K562 (cell line): ENCODE measurements at regions not wholly inside any gene's neighbourhood (a gene's known extent, or its start where the extent isn't known, plus 50 kb on each side); places are given as distances from the start of the nearest gene placed in this dataset.

ENCODE experiments used
- ATAC-seq: fragments of 200-7000 bp; cut with Tn5 transposase; 3 replicates; pipeline ENCODE4 v1.9.1; 2020; ENCODE audit warnings: moderate library complexity
- BruUV-seq: library from RNA; stranded (reverse); fragments of 400-500 nt; replicated peaks from 2 replicates; lab custom pipeline; 2021; lab: Mats Ljungman, UMichigan
- CTCF ChIA-PET: fragments of 300-600 bp; formaldehyde crosslinking; extraction: SDS; loops from one replicate; lab custom pipeline; 2021; ENCODE audit warnings: low intra/inter-chr PET ratio; lab: Yijun Ruan, JAX
- POLR2A ChIA-PET: fragments of 300-600, 350-650 bp; sonication (Branson Sonifier 250); formaldehyde crosslinking; extraction: SDS; loops from one replicate; lab custom pipeline; 2021; ENCODE audit warnings: antibody characterized with exemption, inconsistent platforms; lab: Yijun Ruan, JAX
- DNase-seq, 4 experiments: peaks; one replicate each; pipeline versions ENCODE4 v3.0.0 to v3.0.0-alpha.2; 2011 to 2018; ENCODE audit warnings: low spot score in 3 of 4, mixed read lengths in 3 of 4; ENCODE audit errors: extremely low read depth in 1 of 4
- FAIRE-seq: peaks from 2 replicates; lab custom pipeline; 2011; peaks lifted over from hg19 to GRCh38; lab: Jason Lieb, UNC
- H2AFZ ChIP-seq: 2 replicates; pipeline ENCODE4 v1.6.0; 2011; ENCODE audit warnings: low read depth, low read length, control low read depth, inconsistent platforms
- H3K27ac ChIP-seq: fragments of 200-600 bp; 3 replicates; pipeline ENCODE4 v1.8.0; 2011; ENCODE audit warnings: low read depth, mild to moderate bottlenecking, control low read depth, inconsistent platforms, low read length, moderate library complexity, mixed read lengths; ENCODE audit errors: extremely low read depth
- H3K27me3 ChIP-seq, 2 experiments: fragments of 300-600 bp in 1 of 2; 2 replicates in 1 of 2; 3 replicates in 1 of 2; pipeline versions ENCODE4 v1.6.0 to v1.8.0; 2011; ENCODE audit warnings: inconsistent platforms in 2 of 2, low read length in 2 of 2, mild to moderate bottlenecking in 1 of 2, mixed read lengths in 1 of 2, moderate library complexity in 1 of 2; ENCODE audit not compliant: control insufficient read depth in 2 of 2, insufficient read depth in 2 of 2
- H3K36me3 ChIP-seq: fragments of 300-600 bp; 3 replicates; pipeline ENCODE4 v1.8.0; 2011; ENCODE audit warnings: mild to moderate bottlenecking, low read length, inconsistent platforms; ENCODE audit not compliant: control insufficient read depth, insufficient read depth
- H3K4me1 ChIP-seq, 2 experiments: fragments of 200-600 bp in 1 of 2; replicated peaks in 1 of 2; 2 replicates in 1 of 2; 3 replicates in 1 of 2; pipeline versions ENCODE4 v1.5.1 to v1.8.0; 2011; ENCODE audit warnings: inconsistent platforms in 2 of 2, low read length in 2 of 2, mild to moderate bottlenecking in 1 of 2, mixed read lengths in 1 of 2, moderate library complexity in 1 of 2; ENCODE audit not compliant: control insufficient read depth in 2 of 2, insufficient read depth in 2 of 2
- H3K4me2 ChIP-seq: 2 replicates; pipeline ENCODE4 v1.6.1; 2011; ENCODE audit warnings: low read length, control low read depth, inconsistent platforms, mixed read lengths; ENCODE audit not compliant: insufficient read depth
- H3K4me3 ChIP-seq: fragments of 200-600 bp; sonication (generic), shearing (Covaris generic); 2 replicates; pipeline ENCODE4 v1.5.1; 2016; ENCODE audit warnings: control low read depth, inconsistent platforms
- H3K79me2 ChIP-seq: fragments of 200-600 bp; 3 replicates; pipeline ENCODE4 v1.8.0; 2011; ENCODE audit warnings: low read length, inconsistent platforms; ENCODE audit not compliant: control insufficient read depth, insufficient read depth
- H3K9ac ChIP-seq, 2 experiments: 2 replicates each; pipeline versions ENCODE4 v1.6.0 to v1.6.1; 2011; ENCODE audit warnings: low read depth in 2 of 2, low read length in 2 of 2, control low read depth in 1 of 2, inconsistent platforms in 1 of 2, mild to moderate bottlenecking in 1 of 2, mixed read lengths in 1 of 2; ENCODE audit not compliant: insufficient read depth in 1 of 2
- H3K9me1 ChIP-seq: one replicate; pipeline ENCODE4 v1.6.0; 2011; ENCODE audit warnings: inconsistent platforms, mild to moderate bottlenecking, low read length, moderate library complexity; ENCODE audit not compliant: control insufficient read depth, insufficient read depth
- H3K9me3 ChIP-seq: replicated peaks from 2 replicates; pipeline ENCODE4 v1.5.1; 2011; ENCODE audit warnings: low read depth, low read length, inconsistent platforms; ENCODE audit not compliant: control insufficient read depth, insufficient read depth
- H4K20me1 ChIP-seq: replicated peaks from 2 replicates; pipeline ENCODE4 v1.6.1; 2011; ENCODE audit warnings: low read length, inconsistent platforms, mixed read lengths; ENCODE audit not compliant: control insufficient read depth, insufficient read depth
- C11orf30 ChIP-seq: fragments of 450-650 bp; IDR thresholded peaks from 2 replicates; pipeline ENCODE4 v1.6.1; 2016; ENCODE audit warnings: low read depth, mild to moderate bottlenecking
- CHCHD3 ChIP-seq: fragments of 250-450 bp; sonication (Bioruptor Pico); IDR thresholded peaks from 2 replicates; pipeline ENCODE4 v2.1.2; 2022; ENCODE audit warnings: mild to moderate bottlenecking
- E2F5 ChIP-seq: sonication (generic); formaldehyde crosslinking; IDR thresholded peaks from 2 replicates; pipeline ENCODE4 v1.8.0; 2022; ENCODE audit warnings: mild to moderate bottlenecking, missing genetic modification reagents
- ESRRA ChIP-seq: fragments of 450-650 bp; IDR thresholded peaks from 2 replicates; pipeline ENCODE4 v1.6.1; 2014; ENCODE audit warnings: low read depth, mild to moderate bottlenecking, moderate library complexity, borderline replicate concordance
- FOXJ2 ChIP-seq: fragments of 200-800 bp; sonication (Bioruptor generic); IDR thresholded peaks from 2 replicates; pipeline ENCODE4 v1.6.1; 2016; ENCODE audit warnings: missing genetic modification characterization, missing compliant biosample characterization
- HEY1 ChIP-seq: fragments of 250-450 bp; sonication (Bioruptor Pico); IDR thresholded peaks from 2 replicates; pipeline ENCODE4 v1.5.0; 2020; ENCODE audit warnings: mild to moderate bottlenecking, moderate library complexity, borderline replicate concordance
- MYC ChIP-seq, 2 experiments: fragments of 250-450 bp in 1 of 2; sonication (Bioruptor Pico) in 1 of 2; IDR thresholded peaks; 2 replicates each; pipeline versions ENCODE4 v1.5.1 to v1.6.1; 2012 to 2021; ENCODE audit warnings: low read depth in 2 of 2, borderline replicate concordance in 1 of 2, improper control_type of control experiment in 1 of 2, low read length in 1 of 2, mild to moderate bottlenecking in 1 of 2, moderate library complexity in 1 of 2
- NCOR1 ChIP-seq: fragments of 450-650 bp; IDR thresholded peaks from 2 replicates; pipeline ENCODE4 v1.6.1; 2016; ENCODE audit warnings: mild to moderate bottlenecking, moderate library complexity
- NR2F6 ChIP-seq: fragments of 450-650 bp; formaldehyde crosslinking; IDR thresholded peaks from 2 replicates; pipeline ENCODE4 v1.4.0; 2020; ENCODE audit warnings: mild to moderate bottlenecking
- RB1 ChIP-seq: fragments of 450-650 bp; IDR thresholded peaks from 2 replicates; pipeline ENCODE4 v1.6.1; 2017; ENCODE audit warnings: low read depth, mild to moderate bottlenecking
- SNRNP70 ChIP-seq: fragments of 200-400 bp; formaldehyde crosslinking; optimal IDR thresholded peaks from 2 replicates; pipeline ENCODE3; 2017; ENCODE audit warnings: low read depth, low read length
- WGBS: fragments of 100-300 bp; shearing (Covaris generic); methylation state at CpG from one replicate; pipeline ENCODE4 v1.1.6; 2016; ENCODE audit warnings: low coverage, mixed read lengths; ENCODE audit not compliant: insufficient coverage; ENCODE audit errors: missing lambda C conversion rate; 5-methylcytosine and 5-hydroxymethylcytosine counted together
- in situ Hi-C: fragments of 300-500 bp; cut with MboI; formaldehyde crosslinking; loops from 4 replicates; pipeline ENCODE4 v1.15.0; 2018; ENCODE audit warnings: inconsistent platforms, mixed read lengths
- intact Hi-C: fragments of 100-400 bp; cut with micrococcal nuclease; formaldehyde crosslinking; loops from 2 replicates; pipeline ENCODE4 v1.14.2; 2022

GRCh38 chr5:2459251-2459650 lies 292.2 kb downstream of the IRX2 start:
- no peak overlapping the region for H3K27ac ChIP-seq
- H2AFZ ChIP-seq: no peak overlapping the region
- intact Hi-C loops (no loop called here), in situ Hi-C loops (no loop called here)
- no peaks in the 10 kb centered on the region for H3K4me1 ChIP-seq
- no TSS peak for BruUV-seq
- whole genome bisulfite sequencing: 0% methylated on average over 2 of the region's 2 CpGs
- FAIRE-seq (no peak), DNase-seq (no peak), ATAC-seq (no peak)
- no peaks in the 10 kb centered on the region for H3K9me3 ChIP-seq
- POLR2A ChIA-PET: interaction anchor here (0.6 kb wide), 1 partner anchor 69 kb away, joined by 3 read pairs; no protein-coding TSS in a partner anchor
- H3K27me3 ChIP-seq: peaks cover 0 to 12% of the 10 kb centered on the region in 2 experiments; a peak in 1 of 5 replicates
- H3K4me2 ChIP-seq: no peak overlapping the region
- no peaks in the 10 kb centered on the region for H3K9me1 ChIP-seq
- CTCF ChIA-PET: no interaction called here
- H4K20me1 ChIP-seq: no peaks in the 10 kb centered on the region; the same call in 1 of the 2 replicates
- no peaks in the 10 kb centered on the region for H3K36me3 ChIP-seq
- H3K4me3 ChIP-seq: no peak overlapping the region
- no peaks in the 10 kb centered on the region for H3K79me2 ChIP-seq
- no peak overlapping the region for H3K9ac ChIP-seq
- TF ChIP-seq NR2F6 (CRISPR knock-in tag) (no peak), CHCHD3 (CRISPR knock-in tag) (no peak), NCOR1 (no peak), SNRNP70 (no peak), ESRRA (no peak)
- TF ChIP-seq, all 486 proteins: peak for 0

- Histone ChIP-seq H3K79me2 (no peaks in the 10 kb centered on the region), H3K9me3 (no peaks in the 10 kb centered on the region), H3K36me3 (no peaks in the 10 kb centered on the region), H3K4me1 (no peaks in the 10 kb centered on the region), H4K20me1 (no peaks in the 10 kb centered on the region; the same call in 1 of the 2 replicates), H3K4me3 (no peak overlapping the region), H3K9me1 (no peaks in the 10 kb centered on the region), H2AFZ (no peak overlapping the region), H3K4me2 (no peak overlapping the region), H3K9ac (no peak overlapping the region), H3K27me3 (no peaks in the 10 kb centered on the region), H3K27ac (no peak overlapping the region)
- DNase-seq (no peak), FAIRE-seq (no peak), ATAC-seq (no peak)
- TF ChIP-seq MYC (IDR thresholded peaks at IDR 0.05; ENCODE audit: low read depth, low read length) (no peak), MYC (CRISPR knock-in tag; IDR thresholded peaks at IDR 0.05; ENCODE audit: borderline replicate concordance, low read depth) (no peak), E2F5 (CRISPR knock-in tag) (no peak), C11orf30 (no peak), FOXJ2 (tag) (no peak), RB1 (no peak), HEY1 (CRISPR knock-in tag) (no peak)
- BruUV-seq: no TSS peak
- WGBS: 0% methylated on average over 3 of the region's 3 CpGs
- in situ Hi-C loops (no loop called here), intact Hi-C loops (no loop called here)
- ChIA-PET POLR2A (interaction anchor here (0.9 kb wide), 1 partner anchor 9 kb away, joined by 3 read pairs; no protein-coding TSS in a partner anchor), CTCF (no interaction called here)
These were observed 295.6 kb downstream of the IRX2 start for GRCh38 chr5:2455878-2456277.
